Psoas muscle (tissue), 7 donors: ENCODE measurements at regions not wholly inside any gene's neighbourhood (a gene's known extent, or its start where the extent isn't known, plus 50 kb on each side); places are given as distances from the start of the nearest gene placed in this dataset.

ENCODE experiments used
- ATAC-seq, 4 donors: fragments of 200-7000 bp; cut with Tn5 transposase; one replicate each; pipeline ENCODE4 v1.9.1; 2020; ENCODE audit warnings: moderate library complexity in 3 of 4, mild to moderate bottlenecking in 2 of 4
- DNase-seq, 2 donors: peaks; one replicate each; pipeline ENCODE4 v3.0.0-alpha.2; 2020
- H3K27ac ChIP-seq: fragments of 200-600 bp; one replicate; pipeline ENCODE4 v1.8.0; 2022
- H3K27me3 ChIP-seq, 3 donors: fragments of 200-600 bp in 1 of 3; one replicate each; pipeline versions ENCODE4 v1.6.1 to v1.8.0; 2013 to 2022; ENCODE audit warnings: low read length in 2 of 3, mild to moderate bottlenecking in 2 of 3, moderate library complexity in 1 of 3; ENCODE audit not compliant: insufficient read depth in 3 of 3
- H3K36me3 ChIP-seq, 2 donors: fragments of 200-600 bp in 1 of 2; one replicate each; pipeline versions ENCODE4 v1.6.1 to v1.8.0; 2013 to 2022; ENCODE audit warnings: low read depth in 1 of 2, mild to moderate bottlenecking in 1 of 2, moderate library complexity in 1 of 2; ENCODE audit not compliant: insufficient read depth in 1 of 2
- H3K4me1 ChIP-seq: fragments of 200-600 bp; one replicate; pipeline ENCODE4 v1.8.0; 2022
- H3K4me3 ChIP-seq: fragments of 200-600 bp; one replicate; pipeline ENCODE4 v1.8.0; 2022; ENCODE audit warnings: mild to moderate bottlenecking
- H3K9me3 ChIP-seq: fragments of 200-600 bp; one replicate; pipeline ENCODE4 v1.8.0; 2022
- WGBS, 3 donors: extraction: QIAGEN DNeasy Blood & Tissue Kit; methylation state at CpG; one replicate each; pipeline versions ENCODE4 v1.1.6 to v1.1.7; 2013; 5-methylcytosine and 5-hydroxymethylcytosine counted together
- intact Hi-C, 2 donors: fragments of 100-400 bp; cut with DNase I; formaldehyde crosslinking; loops; one replicate each; pipeline versions ENCODE4 v1.11.0 to v1.14.2; 2022
- TF ChIP-seq, protein P1 (sequence below): fragments of 200-600 bp; IDR thresholded peaks from one replicate; pipeline ENCODE4 v1.8.0; 2022; ENCODE audit warnings: antibody characterized with exemption
- donor health status: healthy with polysubstance abuse.
- donor health status: DM: no; HTN: no; CAD: no; lungs with moderate emphysema.
- donor health status: Bipolar disorder and iron deficiency.
- donor health status: healthy.
- donor health status: DM: yes; HTN: yes; CAD: no.
- donor health status: DM: no; HTN: no; CAD: no.
- donor health status: DM: yes; HTN: yes; CAD: no.

DNA sequence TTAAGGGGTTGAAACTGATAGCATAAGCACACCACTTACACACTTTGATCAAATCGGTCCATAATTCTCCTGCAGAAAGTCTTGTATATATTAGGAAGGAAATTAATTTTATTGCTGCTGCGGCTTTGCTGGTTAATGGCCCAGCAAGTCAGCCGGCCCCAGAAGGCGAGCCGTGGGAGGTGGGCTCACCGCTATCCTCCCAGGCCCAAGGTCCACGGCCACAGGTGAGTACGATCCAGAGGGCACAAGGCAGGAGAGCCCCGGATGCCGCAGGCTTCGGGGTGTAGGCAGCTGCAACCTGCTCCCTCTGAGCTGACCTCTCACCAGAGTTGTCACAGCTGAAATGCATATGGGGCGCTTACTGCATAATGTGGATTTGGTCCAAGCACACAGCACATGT is 165.7 kb downstream of the TBX5 start:
- H3K27me3 ChIP-seq = peaks cover 0 to 10% (median 5%) of the 10 kb centered on the region in 3 donors
- intact Hi-C loops = no loop called here
- no peak for ATAC-seq

DNA sequence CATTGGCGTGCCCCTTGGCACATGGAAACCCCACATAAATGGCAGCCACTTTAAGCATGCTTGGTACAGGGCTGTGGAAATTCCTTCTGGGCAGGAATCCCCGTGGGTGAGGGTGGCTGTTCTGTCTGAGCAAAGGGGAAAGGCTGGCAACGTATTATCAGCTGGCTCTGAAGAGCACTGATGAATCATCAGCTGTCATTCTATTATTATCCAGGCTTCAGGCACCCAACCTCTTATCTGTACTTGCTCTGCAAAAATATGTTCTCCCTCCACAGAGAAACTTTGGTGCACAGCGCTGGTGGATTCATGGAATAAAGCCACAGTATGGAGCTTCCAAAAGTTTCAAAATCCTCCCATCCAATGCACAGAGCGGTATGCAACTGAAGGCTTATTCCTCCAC is 167.1 kb downstream of the TBX5 start:
- no peak for DNase-seq
- no peaks in the 10 kb centered on the region for H3K36me3 ChIP-seq
- H3K9me3 ChIP-seq = no peaks in the 10 kb centered on the region
- H3K27ac ChIP-seq = no peak overlapping the region
- 32 to 44% (median 41%) methylated on average over 5 of the region's 5 CpGs for WGBS, 3 donors
- H3K27me3 ChIP-seq = peaks cover 0 to 4% (median 2%) of the 10 kb centered on the region in 3 donors
- TF ChIP-seq, protein P1, sequence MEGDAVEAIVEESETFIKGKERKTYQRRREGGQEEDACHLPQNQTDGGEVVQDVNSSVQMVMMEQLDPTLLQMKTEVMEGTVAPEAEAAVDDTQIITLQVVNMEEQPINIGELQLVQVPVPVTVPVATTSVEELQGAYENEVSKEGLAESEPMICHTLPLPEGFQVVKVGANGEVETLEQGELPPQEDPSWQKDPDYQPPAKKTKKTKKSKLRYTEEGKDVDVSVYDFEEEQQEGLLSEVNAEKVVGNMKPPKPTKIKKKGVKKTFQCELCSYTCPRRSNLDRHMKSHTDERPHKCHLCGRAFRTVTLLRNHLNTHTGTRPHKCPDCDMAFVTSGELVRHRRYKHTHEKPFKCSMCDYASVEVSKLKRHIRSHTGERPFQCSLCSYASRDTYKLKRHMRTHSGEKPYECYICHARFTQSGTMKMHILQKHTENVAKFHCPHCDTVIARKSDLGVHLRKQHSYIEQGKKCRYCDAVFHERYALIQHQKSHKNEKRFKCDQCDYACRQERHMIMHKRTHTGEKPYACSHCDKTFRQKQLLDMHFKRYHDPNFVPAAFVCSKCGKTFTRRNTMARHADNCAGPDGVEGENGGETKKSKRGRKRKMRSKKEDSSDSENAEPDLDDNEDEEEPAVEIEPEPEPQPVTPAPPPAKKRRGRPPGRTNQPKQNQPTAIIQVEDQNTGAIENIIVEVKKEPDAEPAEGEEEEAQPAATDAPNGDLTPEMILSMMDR = no peak
- H3K4me3 ChIP-seq = no peak overlapping the region
- no peaks in the 10 kb centered on the region for H3K4me1 ChIP-seq
- no peak for ATAC-seq
- intact Hi-C loops = no loop called here

More for the DNA sequence above, 165.7 kb downstream of the TBX5 start:
- TF ChIP-seq, protein P1 = no peak
- Histone ChIP-seq H3K9me3 (no peaks in the 10 kb centered on the region), H3K4me1 (no peaks in the 10 kb centered on the region), H3K36me3 (no peaks in the 10 kb centered on the region), H3K27ac (no peak overlapping the region), H3K4me3 (no peak overlapping the region)
- WGBS, 3 donors = 16 to 32% (median 22%) methylated on average over 12 of the region's 12 CpGs
- no peak for DNase-seq

DNA sequence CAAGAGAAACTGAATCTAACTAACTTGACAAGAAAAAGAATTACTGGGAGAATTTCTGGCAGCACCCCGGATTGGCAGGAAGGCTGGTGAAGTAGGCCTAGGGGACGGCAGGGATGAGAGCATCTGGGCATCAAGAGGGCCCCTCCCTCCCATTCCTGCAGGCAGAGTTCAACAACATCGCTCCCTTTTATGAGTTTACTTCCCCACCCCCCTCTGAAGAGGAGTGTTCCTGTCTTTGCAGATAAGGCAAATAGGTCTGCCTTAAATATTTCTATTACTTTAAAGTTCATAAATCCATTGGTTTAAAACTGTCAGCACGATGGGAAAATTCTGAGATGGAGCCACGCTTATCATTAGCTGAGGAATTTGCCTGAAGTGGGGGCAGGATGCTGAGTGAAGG is 168.7 kb downstream of the TBX5 start:
- WGBS, 3 donors = 47 to 62% (median 49%) methylated on average over 5 of the region's 5 CpGs
- Histone ChIP-seq H3K4me1 (no peaks in the 10 kb centered on the region), H3K4me3 (no peak overlapping the region), H3K9me3 (no peaks in the 10 kb centered on the region), H3K27me3 (peaks cover 0 to 7% (median 4%) of the 10 kb centered on the region in 3 donors), H3K36me3 (no peaks in the 10 kb centered on the region), H3K27ac (no peak overlapping the region)
- ATAC-seq (no peak), DNase-seq (no peak)
- TF ChIP-seq, protein P1 = no peak
- intact Hi-C loops = no loop called here

DNA sequence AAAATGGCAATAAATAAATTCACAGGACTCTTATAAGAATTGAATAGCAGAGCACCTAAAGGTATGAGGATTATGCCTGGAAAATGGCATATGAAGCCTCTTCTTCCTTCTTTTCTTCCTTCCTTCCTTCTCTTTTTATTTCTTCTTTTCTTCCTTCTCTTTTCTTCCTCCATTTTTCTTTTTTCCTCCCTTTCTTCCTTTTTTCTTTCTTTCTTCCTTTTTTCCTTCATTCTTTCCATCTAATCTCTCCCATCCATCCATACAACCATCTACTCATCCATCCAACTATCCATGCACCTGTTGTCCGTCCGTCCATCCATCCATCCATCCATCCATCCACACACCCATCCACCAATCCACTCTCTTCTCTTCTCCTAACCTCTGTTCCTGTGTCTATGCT is 173.8 kb downstream of the TBX5 start:
- 93 to 95% (median 94%) methylated on average over 2 of the region's 2 CpGs for WGBS, 3 donors
- Histone ChIP-seq H3K9me3 (no peaks in the 10 kb centered on the region), H3K36me3 (no peaks in the 10 kb centered on the region), H3K27me3 (peaks cover 0 to 4% (median 3%) of the 10 kb centered on the region in 3 donors), H3K4me1 (no peaks in the 10 kb centered on the region), H3K4me3 (no peak overlapping the region), H3K27ac (no peak overlapping the region)
- intact Hi-C loops = no loop called here
- DNase-seq (no peak), ATAC-seq (no peak)
- TF ChIP-seq, protein P1 = no peak

DNA sequence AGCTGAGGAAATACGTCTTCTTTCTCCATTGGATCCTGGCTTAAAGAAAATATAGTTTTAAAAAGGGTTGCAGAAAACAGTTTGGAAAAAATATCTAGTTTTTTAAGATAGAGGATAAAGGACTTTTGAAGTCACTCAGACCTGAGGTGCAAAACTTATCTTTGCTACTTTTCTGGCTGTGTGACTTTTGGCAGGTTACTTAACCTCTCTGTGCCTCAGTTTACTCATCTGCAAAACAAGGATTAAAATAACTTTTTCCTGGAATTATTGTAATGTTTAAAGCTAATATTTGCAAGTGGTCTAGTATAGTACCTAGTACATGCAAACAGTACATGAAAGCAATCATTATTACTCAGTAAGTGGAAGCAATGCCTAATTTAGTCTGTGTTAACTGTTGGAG is 176.8 kb downstream of the TBX5 start:
- TF ChIP-seq, protein P1 = no peak
- no peaks in the 10 kb centered on the region for H3K9me3 ChIP-seq
- no peaks in the 10 kb centered on the region for H3K36me3 ChIP-seq
- H3K4me1 ChIP-seq = no peaks in the 10 kb centered on the region
- peaks cover 0 to 7% (median 4%) of the 10 kb centered on the region in 3 donors for H3K27me3 ChIP-seq
- intact Hi-C loops = no loop called here
- DNase-seq (no peak), ATAC-seq (no peak)
- no peak overlapping the region for H3K4me3 ChIP-seq
- WGBS, 3 donors = 47 to 75% (median 62%) methylated on average over 1 of the region's 1 CpG
- H3K27ac ChIP-seq = no peak overlapping the region
